SK-N-SH treated with all-trans-retinoic acid at 6 μM for 48 hours (cell line): ENCODE measurements at regions not wholly inside any gene's neighbourhood (a gene's known extent, or its start where the extent isn't known, plus 50 kb on each side); places are given as distances from the start of the nearest gene placed in this dataset.
A peak's percentile ranks its signal among the peaks of the same experiment; 100 is the strongest.

Source experiments
- ATAC-seq: fragments of 200-7000 bp; cut with Tn5 transposase; 3 replicates; pipeline ENCODE4 v1.9.1; 2020; ENCODE audit warnings: mild to moderate bottlenecking, moderate library complexity
- BACH2 ChIP-seq: fragments of 250-450 bp; sonication (Bioruptor Pico); IDR thresholded peaks from 2 replicates; pipeline ENCODE4 v1.9.0; 2021; ENCODE audit warnings: mild to moderate bottlenecking, borderline replicate concordance
- CREB5 ChIP-seq: fragments of 250-450 bp; sonication (Bioruptor Pico); IDR thresholded peaks from 2 replicates; pipeline ENCODE4 v1.5.1; 2020; ENCODE audit warnings: low read depth, mild to moderate bottlenecking, moderate library complexity
- CSDC2 ChIP-seq: fragments of 250-450 bp; sonication (Bioruptor Pico); IDR thresholded peaks from 2 replicates; pipeline ENCODE4 v1.5.0; 2020; ENCODE audit warnings: mild to moderate bottlenecking, moderate library complexity
- CSRNP3 ChIP-seq: fragments of 250-450 bp; sonication (Bioruptor Pico); IDR thresholded peaks from 2 replicates; pipeline ENCODE4 v1.5.1; 2021; ENCODE audit warnings: mild to moderate bottlenecking, moderate library complexity
- GLIS3 ChIP-seq: fragments of 250-450 bp; sonication (Bioruptor Pico); IDR thresholded peaks from 2 replicates; pipeline ENCODE4 v1.5.0; 2020; ENCODE audit warnings: mild to moderate bottlenecking, moderate library complexity
- ISL1 ChIP-seq: fragments of 250-450 bp; sonication (Bioruptor Pico); IDR thresholded peaks from 2 replicates; pipeline ENCODE4 v2.1.2; 2022; ENCODE audit warnings: mild to moderate bottlenecking, moderate library complexity
- PATZ1 ChIP-seq: fragments of 250-450 bp; sonication (Bioruptor Pico); IDR thresholded peaks from 2 replicates; pipeline ENCODE4 v1.8.0; 2020; ENCODE audit warnings: mild to moderate bottlenecking, moderate library complexity, borderline replicate concordance
- POU6F1 ChIP-seq: fragments of 250-450 bp; sonication (Bioruptor Pico); IDR thresholded peaks from 2 replicates; pipeline ENCODE4 v1.8.0; 2021; ENCODE audit warnings: low read depth, mild to moderate bottlenecking, moderate library complexity, borderline replicate concordance
- PPARA ChIP-seq: fragments of 250-450 bp; sonication (Bioruptor Pico); IDR thresholded peaks from 2 replicates; pipeline ENCODE4 v1.5.0; 2020; ENCODE audit warnings: mild to moderate bottlenecking, borderline replicate concordance
- RARB ChIP-seq: fragments of 250-450 bp; sonication (Bioruptor Pico); IDR thresholded peaks from 2 replicates; pipeline ENCODE4 v1.8.0; 2021; ENCODE audit warnings: mild to moderate bottlenecking, moderate library complexity
- SNAI2 ChIP-seq: fragments of 250-450 bp; sonication (Bioruptor Pico); IDR thresholded peaks from 2 replicates; pipeline ENCODE4 v1.5.0; 2020; ENCODE audit warnings: mild to moderate bottlenecking, moderate library complexity
- TOX ChIP-seq: fragments of 250-450 bp; sonication (Bioruptor Pico); IDR thresholded peaks from 2 replicates; pipeline ENCODE4 v1.8.0; 2021; ENCODE audit warnings: mild to moderate bottlenecking, moderate library complexity, borderline replicate concordance
- TSHZ2 ChIP-seq: fragments of 250-450 bp; sonication (Bioruptor Pico); IDR thresholded peaks from 2 replicates; pipeline ENCODE4 v1.5.0; 2020; ENCODE audit warnings: mild to moderate bottlenecking, moderate library complexity
- ZC3H10 ChIP-seq: fragments of 250-450 bp; sonication (Bioruptor Pico); IDR thresholded peaks from 2 replicates; pipeline ENCODE4 v1.5.1; 2021; ENCODE audit warnings: mild to moderate bottlenecking, moderate library complexity
- ZFP3 ChIP-seq: fragments of 250-450 bp; sonication (Bioruptor Pico); IDR thresholded peaks from 2 replicates; pipeline ENCODE4 v1.5.0; 2020; ENCODE audit warnings: mild to moderate bottlenecking, moderate library complexity
- ZFP30 ChIP-seq: fragments of 450-650 bp; formaldehyde crosslinking; IDR thresholded peaks from 2 replicates; pipeline ENCODE4 v1.5.0; 2022; ENCODE audit warnings: mild to moderate bottlenecking, moderate library complexity
- ZNF565 ChIP-seq: fragments of 450-650 bp; formaldehyde crosslinking; conservative IDR thresholded peaks from 2 replicates; pipeline ENCODE4 v1.5.0; 2020; ENCODE audit warnings: low read depth, mild to moderate bottlenecking, moderate library complexity

GRCh38 chr6:146870760-146871159, 272.0 kb downstream of the ADGB start:
- TF ChIP-seq SNAI2, result no peak
- no peak for TF ChIP-seq TSHZ2 (CRISPR knock-in tag)
- TF ChIP-seq CREB5, result no peak
- TF ChIP-seq GLIS3 (CRISPR knock-in tag), result no peak
- no peak for TF ChIP-seq ZNF565 (CRISPR knock-in tag)
- no peak for TF ChIP-seq ZFP3 (CRISPR knock-in tag)
- no peak for TF ChIP-seq CSRNP3 (CRISPR knock-in tag)
- no peak for TF ChIP-seq RARB (CRISPR knock-in tag)
- TF ChIP-seq ZC3H10 (CRISPR knock-in tag), result no peak
- no peak for TF ChIP-seq POU6F1 (CRISPR knock-in tag)
- TF ChIP-seq PATZ1 (CRISPR knock-in tag), result no peak
- TF ChIP-seq BACH2 (CRISPR knock-in tag), result no peak
- ATAC-seq, result no peak

GRCh38 chr6:146871611-146872425, 273.0 kb downstream of the ADGB start:
- TF ChIP-seq ISL1 (CRISPR knock-in tag) (peak; percentile 87), CSDC2 (CRISPR knock-in tag) (no peak), SNAI2 (no peak), ZFP30 (no peak), RARB (CRISPR knock-in tag) (no peak), TSHZ2 (CRISPR knock-in tag) (no peak), PPARA (CRISPR knock-in tag) (no peak), TOX (CRISPR knock-in tag) (0 out of 2 replicates have a peak, but pooled peaks have one; percentile 61), ZC3H10 (CRISPR knock-in tag) (no peak)
- TF ChIP-seq, all 23 proteins: peak for 2
- peak; percentile 92 for ATAC-seq
